ENCODE measurements at regions not wholly inside any gene's neighbourhood (a gene's known extent, or its start where the extent isn't known, plus 50 kb on each side); places are given as distances from the start of the nearest gene placed in this dataset.

DNA sequence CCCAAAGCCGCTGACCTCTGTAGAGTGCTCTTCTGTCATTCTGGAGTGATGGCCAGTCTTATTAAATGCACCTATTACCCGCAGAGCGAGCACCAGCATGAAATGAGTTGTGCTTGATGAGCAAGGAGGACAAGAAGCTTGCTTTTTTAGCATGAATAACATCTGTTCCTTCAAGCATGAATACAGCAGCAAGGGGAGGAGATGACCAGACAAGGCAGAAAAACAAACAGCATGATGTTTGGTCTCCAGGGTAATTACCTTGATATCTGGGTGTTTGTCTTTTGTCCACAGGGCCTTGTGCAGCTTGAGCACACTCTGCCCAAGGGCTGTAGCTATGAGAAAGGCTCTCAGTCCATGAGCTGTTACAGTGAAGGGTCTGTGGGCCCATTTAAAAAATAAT is 324.8 kb upstream of the DDX53 start:
- Histone ChIP-seq H3K4me1 (replicated peaks; ENCODE audit: insufficient read depth) (no peaks in the 10 kb centered on the region), H3F3A (ENCODE audit: insufficient read depth, low read depth) (no peaks in the 10 kb centered on the region), H2AFZ (no peak overlapping the region), H3K27me3 (ENCODE audit: insufficient read depth, low read depth) (no peaks in the 10 kb centered on the region), H3K36me3 (ENCODE audit: low read depth) (no peaks in the 10 kb centered on the region), H3K4me2 (no peak overlapping the region), H3K27ac (no peak overlapping the region), H3K4me3 (no peak overlapping the region), H3K9me3 (ENCODE audit: insufficient read depth, low read depth) (no peaks in the 10 kb centered on the region), H3K9me2 (ENCODE audit: insufficient read depth) (no peaks in the 10 kb centered on the region), H4K20me1 (ENCODE audit: insufficient read depth) (no peaks in the 10 kb centered on the region), H3K79me2 (ENCODE audit: low read depth) (no peaks in the 10 kb centered on the region)
- ChIA-PET POLR2A (ENCODE audit: unreplicated experiment) (no interaction called here), CTCF (no interaction called here)
- no TSS peak for BruUV-seq (replicated peaks)
- intact Hi-C loops (cut with micrococcal nuclease; ENCODE audit: unreplicated experiment): no loop called here
- peak in 1 of 2 experiments; percentile 35 for DNase-seq
- TF ChIP-seq, protein P1, sequence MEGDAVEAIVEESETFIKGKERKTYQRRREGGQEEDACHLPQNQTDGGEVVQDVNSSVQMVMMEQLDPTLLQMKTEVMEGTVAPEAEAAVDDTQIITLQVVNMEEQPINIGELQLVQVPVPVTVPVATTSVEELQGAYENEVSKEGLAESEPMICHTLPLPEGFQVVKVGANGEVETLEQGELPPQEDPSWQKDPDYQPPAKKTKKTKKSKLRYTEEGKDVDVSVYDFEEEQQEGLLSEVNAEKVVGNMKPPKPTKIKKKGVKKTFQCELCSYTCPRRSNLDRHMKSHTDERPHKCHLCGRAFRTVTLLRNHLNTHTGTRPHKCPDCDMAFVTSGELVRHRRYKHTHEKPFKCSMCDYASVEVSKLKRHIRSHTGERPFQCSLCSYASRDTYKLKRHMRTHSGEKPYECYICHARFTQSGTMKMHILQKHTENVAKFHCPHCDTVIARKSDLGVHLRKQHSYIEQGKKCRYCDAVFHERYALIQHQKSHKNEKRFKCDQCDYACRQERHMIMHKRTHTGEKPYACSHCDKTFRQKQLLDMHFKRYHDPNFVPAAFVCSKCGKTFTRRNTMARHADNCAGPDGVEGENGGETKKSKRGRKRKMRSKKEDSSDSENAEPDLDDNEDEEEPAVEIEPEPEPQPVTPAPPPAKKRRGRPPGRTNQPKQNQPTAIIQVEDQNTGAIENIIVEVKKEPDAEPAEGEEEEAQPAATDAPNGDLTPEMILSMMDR (conservative IDR thresholded peaks at IDR 0.05): no peak
- no peak for TF ChIP-seq EZH2 (IDR thresholded peaks at IDR 0.05; ENCODE audit: low read depth)

DNA sequence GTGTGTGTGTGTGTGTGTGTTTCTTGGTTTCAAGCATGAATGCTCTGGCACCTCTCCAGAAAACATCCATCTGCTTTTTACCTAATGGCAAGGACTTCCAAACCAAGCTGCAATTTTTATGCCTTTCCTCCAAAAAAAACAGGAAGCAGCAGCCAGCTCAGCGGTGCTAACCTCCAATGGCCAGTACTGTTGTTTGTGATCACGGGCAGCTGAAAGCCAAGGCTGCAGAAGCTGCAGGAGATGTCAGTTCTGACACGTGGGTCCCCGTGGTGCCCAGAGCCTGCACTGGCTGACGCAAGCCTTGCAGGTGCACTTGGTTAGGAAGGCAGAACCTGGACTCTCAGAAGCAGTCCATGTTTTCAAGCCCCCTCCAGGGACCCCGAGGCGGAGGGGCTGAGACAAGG is 313.6 kb upstream of the DDX53 start:
- TF ChIP-seq, protein P1 (conservative IDR thresholded peaks at IDR 0.05): no peak
- TF ChIP-seq EZH2 (IDR thresholded peaks at IDR 0.05; ENCODE audit: low read depth): no peak
- no peak overlapping the region for H3K4me2 ChIP-seq
- no peaks in the 10 kb centered on the region for H3F3A ChIP-seq (ENCODE audit: insufficient read depth, low read depth)
- POLR2A ChIA-PET (ENCODE audit: unreplicated experiment): no interaction called here
- H4K20me1 ChIP-seq (ENCODE audit: insufficient read depth): no peaks in the 10 kb centered on the region
- H3K27me3 ChIP-seq (ENCODE audit: insufficient read depth, low read depth): no peaks in the 10 kb centered on the region
- CTCF ChIA-PET: interaction anchor here (0.8 kb wide), 1 partner anchor 78 kb away, joined by 3 read pairs; no protein-coding TSS in a partner anchor
- H3K27ac ChIP-seq: no peak overlapping the region
- H3K4me3 ChIP-seq: no peak overlapping the region
- no peaks in the 10 kb centered on the region for H3K9me2 ChIP-seq (ENCODE audit: insufficient read depth)
- H3K4me1 ChIP-seq (replicated peaks; ENCODE audit: insufficient read depth): no peaks in the 10 kb centered on the region
- no peak overlapping the region for H2AFZ ChIP-seq
- no peaks in the 10 kb centered on the region for H3K79me2 ChIP-seq (ENCODE audit: low read depth)
- intact Hi-C loops (cut with micrococcal nuclease; ENCODE audit: unreplicated experiment): no loop called here
- no peaks in the 10 kb centered on the region for H3K36me3 ChIP-seq (ENCODE audit: low read depth)
- no peaks in the 10 kb centered on the region for H3K9me3 ChIP-seq (ENCODE audit: insufficient read depth, low read depth)
- no peak for DNase-seq
- BruUV-seq (replicated peaks): no TSS peak

DNA sequence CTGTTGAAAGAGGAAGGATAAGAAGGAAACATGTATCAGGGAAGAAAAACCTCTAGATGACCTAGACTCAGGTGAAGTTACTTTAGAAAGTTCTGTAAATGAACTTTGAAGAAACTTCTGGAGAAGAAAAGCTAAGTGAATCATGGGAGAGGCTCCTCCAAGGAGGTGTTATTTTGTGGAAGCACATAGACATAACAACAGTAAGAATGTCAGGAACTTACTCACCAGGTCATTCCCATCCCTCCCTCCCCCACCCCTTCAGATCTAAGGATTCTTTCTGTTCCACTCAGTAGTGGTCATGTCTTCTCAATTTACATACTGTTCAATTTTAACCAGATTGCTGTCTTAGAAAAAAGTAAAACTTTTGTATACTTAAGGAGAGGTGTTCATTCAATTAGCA is 310.5 kb upstream of the DDX53 start:
- no peak for TF ChIP-seq EZH2 (IDR thresholded peaks at IDR 0.05; ENCODE audit: low read depth)
- TF ChIP-seq, protein P1 (conservative IDR thresholded peaks at IDR 0.05): no peak
- BruUV-seq (replicated peaks): no TSS peak
- DNase-seq: no peak
- POLR2A ChIA-PET (ENCODE audit: unreplicated experiment): no interaction called here
- Histone ChIP-seq H3F3A (ENCODE audit: insufficient read depth, low read depth) (no peaks in the 10 kb centered on the region), H3K27me3 (ENCODE audit: insufficient read depth, low read depth) (no peaks in the 10 kb centered on the region), H3K9me2 (ENCODE audit: insufficient read depth) (no peaks in the 10 kb centered on the region), H4K20me1 (ENCODE audit: insufficient read depth) (no peaks in the 10 kb centered on the region), H3K36me3 (ENCODE audit: low read depth) (no peaks in the 10 kb centered on the region), H3K4me2 (no peak overlapping the region), H3K9me3 (ENCODE audit: insufficient read depth, low read depth) (no peaks in the 10 kb centered on the region), H3K4me1 (replicated peaks; ENCODE audit: insufficient read depth) (no peaks in the 10 kb centered on the region), H3K27ac (no peak overlapping the region), H3K4me3 (no peak overlapping the region), H2AFZ (0 out of 2 replicates have a peak overlapping the region, but pooled peaks have one; percentile 5), H3K79me2 (ENCODE audit: low read depth) (no peaks in the 10 kb centered on the region)
- CTCF ChIA-PET: no interaction called here
- intact Hi-C loops (cut with micrococcal nuclease; ENCODE audit: unreplicated experiment): no loop called here
